ENCODE measurements at regions not wholly inside any gene's neighbourhood (a gene's known extent, or its start where the extent isn't known, plus 50 kb on each side); places are given as distances from the start of the nearest gene placed in this dataset.

- no peak for DNase-seq
Measured at GRCh38 chr14:66131111-66131510, 355.1 kb upstream of the CCDC196 start.

GRCh38 chr14:66133666-66134065, 352.5 kb upstream of the CCDC196 start:
- no peak for DNase-seq

- DNase-seq = no peak
Measured at GRCh38 chr14:66135831-66136230, 350.3 kb upstream of the CCDC196 start.

DNA sequence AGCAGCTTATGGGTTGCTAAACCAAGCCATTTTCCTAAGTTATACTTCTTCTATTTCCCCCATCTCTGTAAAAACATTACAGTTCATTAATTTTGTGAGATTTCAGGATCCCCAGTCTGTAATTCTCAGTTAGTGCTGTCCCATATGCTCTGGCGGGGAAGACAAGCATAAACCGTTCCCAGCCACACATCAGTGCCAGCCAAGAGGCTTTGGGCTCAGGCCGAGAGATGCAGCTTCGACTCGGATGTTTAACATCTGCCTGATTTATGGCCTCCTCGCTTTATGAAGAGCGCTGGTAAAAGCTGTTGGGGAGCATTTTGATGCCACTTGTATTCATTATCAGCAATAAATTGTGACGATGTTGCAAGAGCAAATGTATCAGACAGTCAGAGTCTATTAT, 349.1 kb upstream of the CCDC196 start:
- DNase-seq = no peak

DNA sequence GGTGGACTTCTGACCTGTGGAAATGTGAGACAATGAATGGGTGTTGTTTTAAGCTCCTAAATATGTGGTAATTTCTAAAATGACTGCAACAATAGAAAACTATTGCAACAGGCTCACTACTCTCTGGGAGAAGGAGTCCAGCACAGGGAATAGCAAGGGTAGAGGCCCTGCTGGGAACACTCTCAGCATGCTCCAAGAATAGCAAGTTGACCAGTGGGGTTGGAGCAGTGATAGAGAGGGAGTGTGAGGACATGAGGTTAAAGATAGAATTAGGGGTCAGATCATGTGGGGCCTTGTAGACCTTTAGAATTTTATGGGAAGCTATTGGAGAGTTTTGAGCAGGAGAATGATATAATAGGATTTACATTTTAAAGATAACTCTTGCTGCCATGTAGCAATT, 346.7 kb upstream of the CCDC196 start:
- no peak for DNase-seq

- no peak for DNase-seq
Measured at GRCh38 chr14:66140213-66140918, 345.8 kb upstream of the CCDC196 start.

- DNase-seq = no peak
Measured at GRCh38 chr14:66140963-66141362, 345.2 kb upstream of the CCDC196 start.

DNA sequence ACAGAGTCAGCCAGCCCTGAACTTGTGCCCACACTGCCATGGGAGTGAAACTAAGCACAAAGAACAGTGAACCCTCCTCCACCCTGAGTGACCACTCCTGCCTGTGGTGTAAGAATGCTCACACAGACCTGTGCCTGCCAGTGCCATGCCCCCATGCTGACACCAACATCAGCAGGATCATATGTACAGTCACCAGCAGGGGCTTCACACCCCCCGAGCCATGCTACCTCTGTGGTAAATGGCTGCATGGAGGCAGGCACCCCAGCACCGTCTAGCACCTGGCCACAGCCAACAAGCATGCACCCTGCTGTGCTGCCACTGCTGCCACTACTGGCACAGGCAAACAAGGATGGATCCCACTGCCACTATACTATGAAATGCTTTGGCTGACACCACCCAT, 344.4 kb upstream of the CCDC196 start:
- DNase-seq = no peak

DNA sequence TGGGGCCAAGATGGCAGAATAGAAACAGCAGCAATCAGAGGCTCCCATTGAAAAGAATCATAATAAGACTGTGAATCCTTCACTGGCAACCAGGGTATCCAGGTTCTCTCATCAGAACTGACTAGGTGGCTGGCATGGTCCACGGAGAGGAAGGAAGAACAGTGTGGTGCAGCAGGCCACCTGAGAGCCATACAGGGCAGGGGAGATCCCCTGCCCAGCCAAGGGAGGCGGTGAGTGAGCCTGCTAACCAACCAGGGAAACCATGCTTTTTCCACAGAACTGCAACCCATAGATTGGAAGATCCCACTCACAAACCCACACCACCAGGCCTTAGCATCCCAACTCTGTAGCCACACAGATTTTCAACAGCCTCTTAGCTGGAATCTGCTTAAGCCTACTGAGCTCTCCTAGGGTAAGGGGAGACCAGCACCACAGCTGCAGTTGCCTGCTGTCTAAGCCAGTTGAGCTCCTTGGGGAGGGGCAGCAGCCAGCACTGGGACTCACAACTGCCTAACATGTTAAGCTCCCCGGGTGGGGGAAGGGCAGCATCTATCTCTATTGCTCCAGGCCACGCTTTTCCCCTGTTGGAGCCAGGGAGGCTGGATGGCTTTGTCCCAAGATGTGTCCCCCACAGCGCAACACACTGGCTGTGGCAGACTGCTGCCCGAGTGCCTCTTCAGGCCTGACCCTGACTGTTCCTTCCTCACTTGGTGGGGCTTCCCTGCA, 342.6 kb upstream of the CCDC196 start:
- no peak for DNase-seq

DNA sequence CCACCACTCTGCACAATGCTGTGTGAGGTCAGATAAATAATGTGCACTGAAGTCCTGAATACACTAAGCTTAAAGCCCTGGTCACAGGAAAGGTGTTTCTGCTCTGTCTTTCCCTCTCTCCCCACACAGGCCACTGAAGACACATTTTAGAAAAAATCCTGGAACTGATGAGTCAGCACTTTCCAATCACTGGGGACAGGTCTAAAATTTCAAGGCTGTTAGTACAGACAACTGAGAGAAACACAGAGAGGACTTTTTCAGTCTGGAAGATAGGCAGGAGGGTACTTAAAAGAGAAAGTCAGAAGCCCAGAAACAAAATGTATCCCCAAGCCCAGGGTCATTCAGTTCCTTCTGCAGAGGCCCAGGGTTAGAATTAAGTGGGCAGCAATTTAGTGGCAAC, 333.9 kb upstream of the CCDC196 start:
- no peak for DNase-seq

DNA sequence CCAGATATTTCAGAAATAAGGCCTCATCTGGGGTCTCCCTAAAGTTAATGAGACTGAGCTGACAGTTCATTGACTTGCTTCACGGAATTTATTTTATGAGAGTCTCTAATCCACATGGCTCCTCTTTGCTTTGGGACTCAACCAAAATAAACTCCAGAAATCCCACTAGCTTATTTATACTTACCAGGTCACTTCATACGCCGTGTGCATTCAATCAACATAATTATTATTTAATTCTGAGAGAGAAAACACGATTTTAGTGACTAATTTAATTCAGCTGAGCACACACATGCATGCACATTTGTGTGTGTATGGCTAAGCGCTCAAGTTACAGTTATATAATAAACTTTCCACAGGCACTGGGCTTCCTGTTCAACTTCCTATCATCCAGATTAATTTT, 333.4 kb upstream of the CCDC196 start:
- no peak for DNase-seq

GRCh38 chr14:66163023-66163422, 323.1 kb upstream of the CCDC196 start:
- DNase-seq = no peak

- DNase-seq = no peak
Measured at GRCh38 chr14:66165337-66165736, 320.8 kb upstream of the CCDC196 start.

DNA sequence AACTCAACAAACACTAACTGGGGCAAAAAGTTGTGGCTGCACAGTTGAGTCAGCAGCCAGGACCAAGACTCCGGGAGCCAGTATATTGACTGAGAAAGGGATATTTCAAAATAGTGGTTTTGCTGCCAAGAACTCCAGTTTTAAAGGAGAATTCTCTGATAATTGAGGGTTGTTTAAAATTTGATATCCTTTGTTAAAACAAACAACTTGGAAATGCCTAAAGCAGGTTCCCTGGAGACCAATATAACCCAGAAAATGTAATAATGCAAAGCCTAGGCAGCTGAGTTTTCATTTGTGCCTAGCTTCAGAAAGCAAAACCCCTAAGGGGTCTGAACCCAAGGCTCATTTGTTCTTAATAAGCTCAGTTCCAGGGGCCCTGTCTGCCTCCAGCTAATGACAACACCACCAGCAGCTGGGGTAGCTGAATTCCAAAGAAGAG, 311.7 kb upstream of the CCDC196 start:
- DNase-seq = no peak

DNA sequence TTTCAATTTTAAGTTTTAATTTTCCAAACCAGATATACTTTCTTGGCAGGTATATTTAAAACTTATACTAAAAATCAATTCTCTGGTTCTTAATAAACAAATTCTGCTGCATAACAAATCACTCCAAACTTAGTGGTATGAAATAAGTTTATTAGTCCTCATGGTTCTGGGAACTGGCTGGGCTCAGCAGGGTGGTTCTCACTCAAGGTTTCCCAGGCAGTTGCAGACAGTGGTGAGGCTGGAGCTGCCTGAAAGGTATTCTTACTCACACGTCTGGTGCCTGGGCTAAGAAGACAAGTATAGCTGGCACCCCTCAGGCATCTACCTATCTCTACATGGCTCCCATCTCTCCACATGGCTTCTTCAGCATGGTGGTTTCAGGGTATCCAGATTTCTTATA, 308.2 kb upstream of the CCDC196 start:
- DNase-seq = no peak

- no peak for DNase-seq
Measured at GRCh38 chr14:66196670-66197069, 289.5 kb upstream of the CCDC196 start.

DNA sequence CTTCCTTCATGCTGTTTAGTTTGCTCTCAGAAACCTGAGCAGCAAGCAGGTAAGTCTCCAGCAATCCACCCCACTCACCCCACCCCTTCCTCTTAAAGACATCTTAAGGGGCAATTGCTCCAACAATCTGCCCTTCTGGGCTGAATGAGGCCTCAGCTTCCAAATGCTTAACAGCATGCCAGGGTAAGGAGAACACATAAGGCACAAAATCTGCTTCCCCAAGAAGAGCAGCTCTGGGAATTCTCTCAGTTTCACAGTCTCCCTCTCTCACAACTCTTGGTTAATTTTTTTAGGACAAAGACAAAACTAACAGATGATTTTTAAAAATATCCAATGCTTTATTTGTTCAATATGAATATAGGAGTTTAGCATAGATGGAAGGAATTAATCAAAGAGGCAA, 288.9 kb upstream of the CCDC196 start:
- no peak for DNase-seq

DNA sequence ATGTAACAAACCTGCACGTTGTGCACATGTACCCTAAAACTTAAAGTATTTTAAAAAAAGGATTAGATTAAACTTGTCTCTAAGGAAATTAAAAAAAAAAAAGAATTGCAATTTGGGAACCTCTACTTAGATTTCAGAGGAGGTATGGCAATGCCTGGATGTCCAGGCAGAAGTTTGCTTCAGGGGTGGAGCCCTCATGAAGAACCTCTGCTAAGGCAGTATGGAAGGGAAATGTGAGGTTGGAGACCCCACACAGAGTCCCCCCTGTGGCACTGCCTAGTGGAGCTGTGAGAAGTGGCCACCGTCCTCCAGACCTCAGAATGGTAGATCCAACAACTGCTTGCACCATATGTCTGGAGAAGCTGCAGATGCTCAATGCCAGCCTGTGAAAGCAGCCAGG, 279.6 kb upstream of the CCDC196 start:
- no peak for DNase-seq

GRCh38 chr14:66216763-66217162, 269.4 kb upstream of the CCDC196 start:
- DNase-seq = no peak

GRCh38 chr14:66219886-66220285, 266.3 kb upstream of the CCDC196 start:
- DNase-seq = no peak

DNA sequence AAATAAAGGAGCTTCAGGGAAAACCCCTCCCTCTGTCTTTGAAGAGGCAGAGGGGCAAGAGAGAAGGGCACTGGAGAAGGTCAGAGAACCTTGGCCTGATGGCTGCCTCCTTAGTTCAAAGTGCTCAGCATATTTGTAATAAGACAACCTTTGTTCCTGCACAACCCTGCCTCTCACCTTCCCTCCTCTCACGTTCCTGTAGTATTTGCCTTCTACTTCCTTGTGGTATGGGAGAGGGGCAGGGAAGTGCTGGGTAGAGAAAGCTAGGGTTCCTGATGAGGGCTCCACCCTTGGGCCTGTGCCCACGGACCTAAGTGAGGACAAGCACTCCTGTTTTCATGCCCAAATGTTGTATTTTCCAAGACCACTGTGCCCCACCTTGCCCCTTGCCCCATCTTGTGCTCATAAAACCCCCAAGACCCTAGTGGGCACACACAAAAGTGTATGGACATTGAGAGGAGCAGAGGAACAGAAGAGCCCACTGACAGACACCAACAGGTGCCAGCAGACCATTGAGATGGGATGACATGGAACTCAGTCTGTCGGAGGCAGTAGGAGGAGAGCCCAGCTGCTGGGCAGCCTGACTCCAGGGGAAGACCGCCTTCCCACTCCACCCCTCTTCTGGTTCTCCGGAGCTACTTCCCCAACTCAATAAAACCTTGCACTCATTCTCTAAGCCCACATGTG, 261.5 kb upstream of the CCDC196 start:
- no peak for DNase-seq

DNA sequence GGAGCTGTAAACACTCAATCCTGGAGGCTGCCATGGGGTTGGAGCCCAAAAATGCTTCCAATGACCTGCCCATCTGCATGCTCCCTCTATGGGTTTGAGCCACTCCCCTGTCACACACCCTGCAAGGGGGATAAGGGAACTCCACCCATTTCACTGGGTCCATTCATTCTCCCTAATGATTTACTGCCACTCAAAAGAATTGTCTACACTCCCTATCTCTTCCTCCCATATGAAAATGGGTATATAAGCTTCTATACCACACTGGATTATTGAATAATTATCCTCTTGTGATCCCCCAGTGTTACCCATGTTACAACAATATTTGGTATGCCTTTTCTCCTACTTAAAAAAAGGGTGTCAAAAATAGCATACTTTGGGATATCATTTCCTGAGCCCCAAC, 260.8 kb upstream of the CCDC196 start:
- DNase-seq = no peak

DNA sequence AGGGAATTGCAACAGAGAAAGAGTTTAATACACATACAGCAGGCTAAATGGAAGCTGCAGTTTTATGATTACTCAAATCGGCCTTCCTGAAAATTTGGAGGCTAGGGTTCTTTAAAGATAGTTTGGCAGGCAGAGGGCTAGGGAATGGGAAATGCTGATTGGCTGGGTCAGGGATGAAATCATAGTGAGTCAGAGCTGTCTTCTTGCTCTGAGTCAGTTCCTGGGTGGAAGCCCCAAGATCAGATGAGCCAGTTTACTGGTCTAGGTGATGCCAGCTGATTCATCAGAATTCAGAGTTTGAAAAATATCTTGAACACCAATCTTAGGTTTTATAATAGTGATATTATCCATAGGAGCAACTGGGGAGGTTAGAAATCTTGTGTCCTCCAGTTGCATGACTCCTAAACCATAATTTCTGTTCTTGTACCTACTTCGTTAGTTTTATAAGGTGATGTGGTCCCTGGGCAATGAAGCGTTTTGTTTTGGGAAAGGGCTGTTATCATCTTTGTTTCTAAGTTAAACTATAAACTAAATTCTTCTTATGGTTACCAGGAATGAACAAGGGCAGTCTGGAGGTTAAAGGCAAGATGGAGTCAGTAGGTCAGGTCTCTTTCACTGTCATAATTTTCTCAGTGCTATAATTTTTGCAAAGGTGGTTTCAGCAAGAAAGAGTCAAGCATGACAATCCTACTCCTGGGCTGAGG, 257.8 kb upstream of the CCDC196 start:
- no peak for DNase-seq

GRCh38 chr14:66231820-66232219, 254.4 kb upstream of the CCDC196 start:
- DNase-seq = no peak

Measured in activated CD4-positive, alpha-beta T cell treated with anti-CD3 and anti-CD28 coated beads for 4 hours (primary cell).